A673 (cell line): ENCODE measurements at regions not wholly inside any gene's neighbourhood (a gene's known extent, or its start where the extent isn't known, plus 50 kb on each side); places are given as distances from the start of the nearest gene placed in this dataset.

Source experiments
- BruUV-seq: library from RNA; stranded (reverse); fragments of 400-500 nt; replicated peaks from 2 replicates; lab custom pipeline; 2021; lab: Mats Ljungman, UMichigan
- CTCF ChIA-PET: fragments of 300-600 bp; sonication (Branson Sonifier 250); formaldehyde crosslinking; loops from one replicate; lab custom pipeline; 2022; ENCODE audit warnings: antibody characterized with exemption; lab: Charles Lee
- POLR2A ChIA-PET: fragments of 300-600 bp; sonication (Branson Sonifier 250); formaldehyde crosslinking; loops from one replicate; lab custom pipeline; 2022; ENCODE audit warnings: antibody characterized with exemption; ENCODE audit not compliant: low non-redundant PET; lab: Charles Lee
- DNase-seq: peaks from one replicate; pipeline ENCODE4 v3.0.0-alpha.2; 2015; ENCODE audit warnings: low spot score
- H3K27ac ChIP-seq: fragments of 200-600 bp; sonication (generic); 2 replicates; pipeline ENCODE4 v1.5.1; 2016; ENCODE audit warnings: mixed run types, low read depth, mild to moderate bottlenecking, mixed read lengths, antibody characterized with exemption, low read length; ENCODE audit not compliant: poor library complexity, severe bottlenecking
- H3K27me3 ChIP-seq: fragments of 200-600 bp; sonication (generic); replicated peaks from 2 replicates; pipeline ENCODE4 v1.6.1; 2017; ENCODE audit warnings: mixed run types, low read depth, mild to moderate bottlenecking, mixed read lengths, antibody characterized with exemption, low read length; ENCODE audit not compliant: insufficient read depth, poor library complexity
- H3K36me3 ChIP-seq: fragments of 200-600 bp; sonication (generic); 2 replicates; pipeline ENCODE4 v1.6.1; 2016; ENCODE audit warnings: mixed run types, mild to moderate bottlenecking, mixed read lengths, antibody characterized with exemption, low read length; ENCODE audit not compliant: insufficient read depth, poor library complexity, severe bottlenecking
- H3K4me1 ChIP-seq: fragments of 200-600 bp; sonication (generic); 2 replicates; pipeline ENCODE4 v1.6.1; 2017; ENCODE audit warnings: mixed run types, mild to moderate bottlenecking, mixed read lengths, antibody characterized with exemption, low read length; ENCODE audit not compliant: insufficient read depth, poor library complexity, severe bottlenecking
- H3K4me3 ChIP-seq: fragments of 200-600 bp; sonication (generic); 2 replicates; pipeline ENCODE4 v1.5.1; 2016; ENCODE audit warnings: low read depth, mixed run types, mild to moderate bottlenecking, mixed read lengths, low read length; ENCODE audit not compliant: poor library complexity, severe bottlenecking
- H3K9me3 ChIP-seq: fragments of 200-600 bp; sonication (generic); 2 replicates; pipeline ENCODE4 v1.6.1; 2016; ENCODE audit warnings: mixed run types, low read depth, mild to moderate bottlenecking, mixed read lengths, antibody characterized with exemption, low read length; ENCODE audit not compliant: poor library complexity, severe bottlenecking
- EZH2 ChIP-seq: fragments of 200-600 bp; sonication (generic); IDR thresholded peaks from 2 replicates; pipeline ENCODE4 v1.6.1; 2017; ENCODE audit warnings: borderline replicate concordance, low read depth, mild to moderate bottlenecking, mixed read lengths, antibody characterized with exemption, low read length; ENCODE audit not compliant: poor library complexity, severe bottlenecking
- intact Hi-C: fragments of 100-400 bp; cut with micrococcal nuclease; formaldehyde crosslinking; loops from one replicate; pipeline ENCODE4 v1.10.0; 2022; ENCODE audit not compliant: unreplicated experiment
- TF ChIP-seq, protein P1 (sequence below): fragments of 300-800, 200-600 bp; sonication (generic); conservative IDR thresholded peaks from 2 replicates; pipeline ENCODE4 v1.5.1; 2017; ENCODE audit warnings: low read depth, mild to moderate bottlenecking, antibody characterized with exemption, low read length, moderate library complexity, mixed read lengths

DNA sequence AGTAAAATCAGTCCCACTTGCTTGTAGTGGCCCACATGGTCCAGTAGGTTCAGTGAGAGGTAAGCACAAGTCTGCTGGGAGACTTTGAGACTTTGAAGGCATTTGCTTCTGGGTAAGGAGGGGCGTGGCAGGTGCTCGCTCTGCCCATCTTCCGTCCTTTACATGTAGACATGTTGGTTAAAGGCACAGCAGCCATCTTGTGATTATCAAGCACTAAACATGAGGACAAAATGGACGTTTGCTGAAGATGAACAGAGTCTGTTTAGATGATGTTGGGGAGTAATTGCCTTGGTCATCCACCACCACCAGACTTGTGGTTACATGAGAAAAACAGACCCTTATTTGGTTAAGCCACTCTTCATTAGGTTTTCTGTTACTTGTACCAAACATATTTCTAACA lies 252.8 kb upstream of the PARD3B start:
- no TSS peak for BruUV-seq
- CTCF ChIA-PET = no interaction called here

GRCh38 chr2:204293884-204294747 lies 251.2 kb upstream of the PARD3B start:
- no peaks in the 10 kb centered on the region for H3K27me3 ChIP-seq
- no TSS peak for BruUV-seq

More for the DNA sequence above, 252.8 kb upstream of the PARD3B start:
- Histone ChIP-seq H3K36me3 (no peaks in the 10 kb centered on the region), H3K4me1 (no peaks in the 10 kb centered on the region), H3K9me3 (no peaks in the 10 kb centered on the region), H3K27ac (no peak overlapping the region), H3K4me3 (no peak overlapping the region), H3K27me3 (no peaks in the 10 kb centered on the region)
- no peak for DNase-seq
- TF ChIP-seq, protein P1, sequence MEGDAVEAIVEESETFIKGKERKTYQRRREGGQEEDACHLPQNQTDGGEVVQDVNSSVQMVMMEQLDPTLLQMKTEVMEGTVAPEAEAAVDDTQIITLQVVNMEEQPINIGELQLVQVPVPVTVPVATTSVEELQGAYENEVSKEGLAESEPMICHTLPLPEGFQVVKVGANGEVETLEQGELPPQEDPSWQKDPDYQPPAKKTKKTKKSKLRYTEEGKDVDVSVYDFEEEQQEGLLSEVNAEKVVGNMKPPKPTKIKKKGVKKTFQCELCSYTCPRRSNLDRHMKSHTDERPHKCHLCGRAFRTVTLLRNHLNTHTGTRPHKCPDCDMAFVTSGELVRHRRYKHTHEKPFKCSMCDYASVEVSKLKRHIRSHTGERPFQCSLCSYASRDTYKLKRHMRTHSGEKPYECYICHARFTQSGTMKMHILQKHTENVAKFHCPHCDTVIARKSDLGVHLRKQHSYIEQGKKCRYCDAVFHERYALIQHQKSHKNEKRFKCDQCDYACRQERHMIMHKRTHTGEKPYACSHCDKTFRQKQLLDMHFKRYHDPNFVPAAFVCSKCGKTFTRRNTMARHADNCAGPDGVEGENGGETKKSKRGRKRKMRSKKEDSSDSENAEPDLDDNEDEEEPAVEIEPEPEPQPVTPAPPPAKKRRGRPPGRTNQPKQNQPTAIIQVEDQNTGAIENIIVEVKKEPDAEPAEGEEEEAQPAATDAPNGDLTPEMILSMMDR = no peak
- no peak for TF ChIP-seq EZH2
- intact Hi-C loops = no loop called here
- POLR2A ChIA-PET = no interaction called here

GRCh38 chr2:204298404-204298803 lies 246.9 kb upstream of the PARD3B start:
- ChIA-PET POLR2A (no interaction called here), CTCF (no interaction called here)
- Histone ChIP-seq H3K4me3 (no peak overlapping the region), H3K4me1 (no peaks in the 10 kb centered on the region), H3K27me3 (no peaks in the 10 kb centered on the region), H3K27ac (no peak overlapping the region), H3K9me3 (no peaks in the 10 kb centered on the region), H3K36me3 (no peaks in the 10 kb centered on the region)
- TF ChIP-seq, protein P1 = no peak
- TF ChIP-seq EZH2 = no peak
- intact Hi-C loops = no loop called here
- BruUV-seq = no TSS peak
- no peak for DNase-seq

More at GRCh38 chr2:204293884-204294747, 251.2 kb upstream of the PARD3B start:
- Histone ChIP-seq H3K9me3 (no peaks in the 10 kb centered on the region), H3K4me3 (no peak overlapping the region), H3K36me3 (no peaks in the 10 kb centered on the region), H3K4me1 (no peaks in the 10 kb centered on the region), H3K27ac (no peak overlapping the region)
- TF ChIP-seq EZH2 = no peak
- TF ChIP-seq, protein P1 = no peak
- no peak for DNase-seq
- ChIA-PET CTCF (no interaction called here), POLR2A (no interaction called here)
- intact Hi-C loops = no loop called here
